Activated naive CD8-positive, alpha-beta T cell treated with anti-CD3 and anti-CD28 coated beads, Interleukin-2, amount 50 U/mL, for 24 hours (primary cell): ENCODE measurements at regions not wholly inside any gene's neighbourhood (a gene's known extent, or its start where the extent isn't known, plus 50 kb on each side); places are given as distances from the start of the nearest gene placed in this dataset.

Source experiments
- ATAC-seq: fragments of 150-1000 bp; cut with Tn5 transposase; one replicate; pipeline ENCODE4 v1.10.0; 2021
- DNase-seq: peaks from one replicate; pipeline ENCODE4 v3.0.0; 2021
- H3K27ac Mint-ChIP-seq: one replicate; pipeline ENCODE4 v1.8.0; 2021; ENCODE audit warnings: mild to moderate bottlenecking, mixed read lengths
- H3K27me3 Mint-ChIP-seq: one replicate; pipeline ENCODE4 v1.8.0; 2021; ENCODE audit warnings: mixed read lengths
- H3K36me3 Mint-ChIP-seq: one replicate; pipeline ENCODE4 v1.8.0; 2021; ENCODE audit warnings: low read depth, mixed read lengths
- H3K4me1 Mint-ChIP-seq: one replicate; pipeline ENCODE4 v1.8.0; 2021; ENCODE audit warnings: mixed read lengths
- H3K4me3 Mint-ChIP-seq: one replicate; pipeline ENCODE4 v1.8.0; 2021; ENCODE audit warnings: mild to moderate bottlenecking, moderate library complexity, mixed read lengths
- H3K9me3 Mint-ChIP-seq: one replicate; pipeline ENCODE4 v1.8.0; 2021; ENCODE audit warnings: mixed read lengths

DNA sequence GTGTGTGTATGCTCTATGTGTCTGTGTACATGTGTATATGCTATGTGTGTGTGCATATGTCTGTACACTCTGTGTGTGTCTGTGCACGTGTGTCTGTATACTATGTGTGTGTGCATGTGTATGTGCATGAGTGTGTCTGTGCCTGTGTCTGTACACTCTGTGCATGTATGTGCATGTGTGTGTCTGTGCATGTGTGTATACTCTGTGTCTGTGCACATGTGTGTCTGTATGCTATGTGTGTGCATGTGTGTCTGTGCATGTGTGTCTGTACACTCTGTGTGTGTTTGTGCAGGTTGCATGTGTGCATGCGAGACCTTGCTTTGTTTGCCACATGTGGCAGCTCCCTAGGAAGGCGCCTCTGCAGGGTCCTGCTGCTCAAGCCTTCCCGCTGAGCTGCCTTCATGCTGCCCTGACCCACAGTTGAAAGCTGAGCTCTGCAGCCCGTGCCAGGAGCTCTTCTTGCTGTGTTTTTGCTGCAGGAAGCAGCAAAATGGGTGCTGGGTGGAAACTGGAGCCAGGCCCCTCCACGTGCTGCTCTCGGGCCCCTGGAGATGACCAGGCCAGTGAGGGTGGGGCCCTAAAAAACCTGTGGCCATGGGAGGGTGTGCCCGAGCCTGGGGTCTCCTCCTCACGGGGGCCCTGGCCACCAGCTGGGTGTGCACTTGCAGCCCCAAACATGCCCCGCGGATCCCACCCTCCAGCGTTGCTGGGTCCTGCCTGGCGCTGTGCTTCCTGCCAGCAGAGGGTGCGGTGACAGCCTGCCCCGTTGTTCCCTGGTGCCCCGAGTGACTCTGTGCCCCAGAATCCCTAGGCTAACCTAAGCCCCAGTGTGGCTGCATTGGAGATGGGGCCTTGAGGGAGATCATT, 109.1 kb downstream of the DACT2 start:
- Mint-ChIP-seq H3K27ac (no peak overlapping the region), H3K4me1 (no peaks in the 10 kb centered on the region), H3K4me3 (no peak overlapping the region), H3K27me3 (peaks cover 1% of the 10 kb centered on the region), H3K9me3 (no peaks in the 10 kb centered on the region), H3K36me3 (no peaks in the 10 kb centered on the region)
- no peak for ATAC-seq
- no peak for DNase-seq

DNA sequence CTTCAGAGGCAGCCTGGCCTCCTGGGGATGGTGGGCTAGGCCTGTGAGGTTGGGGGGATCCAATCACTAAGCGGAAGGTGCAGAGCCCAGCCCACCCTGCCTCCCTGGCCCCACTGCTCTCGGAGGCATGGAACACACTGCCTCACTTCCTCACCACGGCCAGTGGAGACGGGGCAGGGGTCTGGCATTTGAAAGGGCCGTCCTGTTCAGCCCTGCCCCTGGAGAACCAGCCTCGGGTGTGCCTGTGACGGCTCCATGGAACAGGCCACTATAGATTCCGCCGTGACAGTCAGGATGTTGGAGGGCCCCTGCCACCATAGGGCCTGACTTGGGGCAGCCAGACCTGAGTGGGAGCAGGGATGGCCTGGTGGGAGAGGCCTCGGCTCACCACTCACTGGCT, 110.2 kb downstream of the DACT2 start:
- no peak overlapping the region for H3K27ac Mint-ChIP-seq

DNA sequence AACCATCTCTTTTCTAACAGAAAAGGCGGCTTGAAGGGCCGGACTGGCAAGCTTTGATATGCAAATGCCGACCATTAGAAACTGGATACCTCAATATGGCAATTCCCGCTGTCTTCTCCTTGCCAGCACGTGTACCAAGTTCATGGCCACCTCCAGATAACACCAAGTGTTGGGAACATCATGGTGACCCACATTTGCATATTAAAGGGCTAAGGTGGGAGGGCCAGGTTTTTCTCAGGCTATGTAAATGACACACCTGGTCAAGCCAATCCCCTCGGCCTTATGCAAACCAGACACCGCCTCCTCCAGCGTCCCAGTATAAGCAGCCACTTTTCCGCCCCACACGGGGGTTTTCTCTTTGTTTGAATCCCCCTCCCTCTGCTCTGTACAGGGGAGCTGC, 110.7 kb downstream of the DACT2 start:
- ATAC-seq (no peak), DNase-seq (no peak)
- H3K36me3 Mint-ChIP-seq = no peaks in the 10 kb centered on the region
- no peak overlapping the region for H3K4me3 Mint-ChIP-seq
- no peaks in the 10 kb centered on the region for H3K4me1 Mint-ChIP-seq
- no peak overlapping the region for H3K27ac Mint-ChIP-seq
- no peaks in the 10 kb centered on the region for H3K9me3 Mint-ChIP-seq
- H3K27me3 Mint-ChIP-seq = no peaks in the 10 kb centered on the region

More for the DNA sequence above, 110.2 kb downstream of the DACT2 start:
- H3K36me3 Mint-ChIP-seq = no peaks in the 10 kb centered on the region
- no peaks in the 10 kb centered on the region for H3K27me3 Mint-ChIP-seq
- DNase-seq (no peak), ATAC-seq (no peak)
- H3K4me3 Mint-ChIP-seq = no peak overlapping the region
- no peaks in the 10 kb centered on the region for H3K4me1 Mint-ChIP-seq
- H3K9me3 Mint-ChIP-seq = no peaks in the 10 kb centered on the region

DNA sequence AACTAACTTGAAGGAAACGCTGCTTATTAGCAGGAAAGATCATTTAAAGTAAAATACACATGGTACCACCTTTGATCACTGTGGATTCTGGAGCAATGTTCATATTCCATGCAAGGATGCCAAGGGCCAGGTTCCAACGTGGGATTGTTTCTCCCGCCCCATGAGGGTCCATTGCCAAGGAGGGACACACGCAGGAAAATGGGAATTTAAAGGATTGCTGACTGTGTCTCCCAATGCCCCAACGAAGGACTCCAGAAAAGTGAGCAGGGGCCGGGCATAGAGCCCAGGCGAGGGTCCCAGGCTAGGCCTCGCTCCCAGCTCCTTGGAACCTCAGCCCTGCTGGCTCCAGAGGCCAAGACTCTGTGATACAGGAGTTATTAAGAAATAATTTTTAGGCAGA, 111.2 kb downstream of the DACT2 start:
- no peak overlapping the region for H3K4me3 Mint-ChIP-seq
- no peak for DNase-seq
- no peaks in the 10 kb centered on the region for H3K27me3 Mint-ChIP-seq
- H3K27ac Mint-ChIP-seq = no peak overlapping the region
- H3K4me1 Mint-ChIP-seq = no peaks in the 10 kb centered on the region
- no peak for ATAC-seq
- H3K36me3 Mint-ChIP-seq = no peaks in the 10 kb centered on the region
- H3K9me3 Mint-ChIP-seq = no peaks in the 10 kb centered on the region

DNA sequence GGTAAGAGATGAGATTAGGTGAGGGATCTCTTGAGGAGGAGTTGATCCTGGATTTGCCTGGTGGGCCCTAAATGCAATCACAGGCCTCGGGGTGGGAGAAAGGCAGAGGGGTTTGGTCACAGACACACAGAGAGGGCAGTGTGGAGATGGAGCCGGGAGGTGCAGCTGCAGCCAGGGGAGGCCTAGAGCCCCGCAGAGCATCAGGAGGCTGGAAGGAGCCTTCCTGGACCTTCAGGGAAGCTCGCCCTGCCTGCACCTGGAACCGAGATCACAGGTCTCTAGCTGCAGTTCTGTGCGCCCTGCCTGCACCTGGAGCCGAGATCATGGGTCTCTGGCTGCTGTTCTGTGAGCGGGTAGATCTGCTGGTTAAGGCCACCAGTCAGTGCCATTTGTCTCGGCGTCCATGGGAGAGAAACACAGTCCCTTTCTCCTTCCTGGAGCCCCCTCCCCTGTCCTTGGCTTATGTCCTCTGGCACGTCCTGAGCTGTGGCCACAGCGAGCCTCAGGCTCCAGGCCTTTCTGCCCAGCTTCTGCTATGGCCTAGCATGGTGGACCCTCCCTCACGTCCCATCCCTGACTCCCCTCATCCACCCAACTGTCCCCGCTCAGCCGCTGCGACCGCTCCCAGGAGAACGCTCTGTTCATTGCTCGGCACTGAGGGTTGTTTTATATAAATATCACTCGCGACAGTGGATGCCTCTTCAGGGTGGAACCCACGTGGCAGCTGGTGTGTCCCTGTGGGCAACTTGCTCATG, 112.0 kb downstream of the DACT2 start:
- Mint-ChIP-seq H3K27ac (no peak overlapping the region), H3K4me1 (no peaks in the 10 kb centered on the region), H3K27me3 (no peaks in the 10 kb centered on the region), H3K4me3 (no peak overlapping the region), H3K9me3 (no peaks in the 10 kb centered on the region), H3K36me3 (no peaks in the 10 kb centered on the region)
- no peak for ATAC-seq
- no peak for DNase-seq

DNA sequence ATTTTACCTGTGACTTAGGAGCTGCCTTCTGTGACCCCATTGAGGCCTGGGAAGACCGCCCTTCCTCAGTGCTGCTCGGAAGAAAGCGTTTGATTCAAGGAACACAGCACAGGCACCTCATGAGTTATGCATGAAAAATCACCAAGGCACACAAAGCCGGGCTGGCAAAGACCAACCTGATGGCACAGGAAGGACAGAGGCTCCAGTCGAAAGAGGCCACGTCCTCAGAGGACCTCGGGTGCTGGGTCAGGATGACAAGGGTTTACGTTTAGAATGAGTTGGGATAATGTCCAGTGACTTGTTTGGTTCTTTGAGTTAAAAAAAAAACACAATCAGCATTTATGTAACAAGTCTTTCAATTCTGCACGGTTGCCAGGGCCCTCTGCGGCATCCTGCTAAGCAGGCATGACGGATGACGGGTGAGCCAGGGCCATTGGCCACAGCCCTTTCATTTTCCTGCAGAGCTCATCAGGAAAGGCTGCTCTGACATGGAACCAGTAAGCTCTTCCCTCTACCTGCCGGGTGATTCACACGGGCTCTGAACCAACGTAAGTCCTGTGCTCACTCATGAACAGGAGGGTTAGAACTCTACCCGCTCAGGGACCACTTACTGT, 112.8 kb downstream of the DACT2 start:
- Mint-ChIP-seq H3K4me3 (no peak overlapping the region), H3K27me3 (peaks cover 4% of the 10 kb centered on the region), H3K27ac (no peak overlapping the region), H3K4me1 (no peaks in the 10 kb centered on the region), H3K36me3 (no peaks in the 10 kb centered on the region), H3K9me3 (no peaks in the 10 kb centered on the region)
- DNase-seq = no peak
- no peak for ATAC-seq

DNA sequence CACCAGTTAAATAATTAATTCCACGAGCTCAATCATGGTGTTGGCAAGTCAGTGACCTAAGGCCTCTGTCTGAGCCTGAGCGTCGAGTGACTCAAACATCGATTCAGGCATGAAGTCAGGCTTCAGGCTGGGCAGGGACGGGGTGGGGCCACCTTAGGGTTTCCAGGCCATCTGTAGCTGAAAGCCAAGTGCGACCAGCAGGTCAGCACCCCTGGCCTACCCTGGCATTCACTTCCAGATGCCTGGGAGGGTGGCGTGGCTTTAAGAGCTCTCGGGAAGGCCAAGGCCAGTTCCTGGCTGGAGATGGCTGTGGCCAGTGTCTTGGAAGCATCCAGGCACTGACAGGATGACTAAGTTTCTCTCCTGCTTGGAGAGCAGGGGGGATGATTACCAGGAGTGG, 113.4 kb downstream of the DACT2 start:
- no peaks in the 10 kb centered on the region for H3K36me3 Mint-ChIP-seq
- no peak overlapping the region for H3K27ac Mint-ChIP-seq
- ATAC-seq (no peak), DNase-seq (no peak)
- no peaks in the 10 kb centered on the region for H3K4me1 Mint-ChIP-seq
- no peak overlapping the region for H3K4me3 Mint-ChIP-seq
- H3K9me3 Mint-ChIP-seq = no peaks in the 10 kb centered on the region
- peaks cover 4% of the 10 kb centered on the region for H3K27me3 Mint-ChIP-seq

DNA sequence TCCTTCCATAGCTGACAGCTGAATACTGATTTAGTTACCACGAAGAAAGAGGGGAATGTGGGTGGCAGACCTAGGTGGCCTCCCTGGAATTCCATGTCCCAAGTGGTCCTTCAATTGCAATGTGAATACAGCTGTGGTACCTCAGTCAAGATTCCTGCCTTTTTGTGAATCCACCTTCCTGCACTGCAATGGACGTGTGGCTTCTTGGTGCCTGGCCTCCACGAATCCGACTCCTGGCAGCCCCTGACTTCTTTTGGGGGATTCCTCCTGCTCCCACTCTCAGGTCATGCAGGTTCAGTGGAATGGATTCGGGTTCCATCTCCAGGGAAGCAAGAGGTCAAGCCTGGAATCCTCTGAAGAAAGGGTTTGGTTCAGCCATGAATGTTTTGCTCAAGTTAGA, 117.8 kb downstream of the DACT2 start:
- Mint-ChIP-seq H3K4me1 (no peaks in the 10 kb centered on the region), H3K36me3 (no peaks in the 10 kb centered on the region), H3K9me3 (no peaks in the 10 kb centered on the region), H3K4me3 (no peak overlapping the region), H3K27ac (no peak overlapping the region), H3K27me3 (peaks cover 4% of the 10 kb centered on the region)
- DNase-seq = no peak
- ATAC-seq = no peak

DNA sequence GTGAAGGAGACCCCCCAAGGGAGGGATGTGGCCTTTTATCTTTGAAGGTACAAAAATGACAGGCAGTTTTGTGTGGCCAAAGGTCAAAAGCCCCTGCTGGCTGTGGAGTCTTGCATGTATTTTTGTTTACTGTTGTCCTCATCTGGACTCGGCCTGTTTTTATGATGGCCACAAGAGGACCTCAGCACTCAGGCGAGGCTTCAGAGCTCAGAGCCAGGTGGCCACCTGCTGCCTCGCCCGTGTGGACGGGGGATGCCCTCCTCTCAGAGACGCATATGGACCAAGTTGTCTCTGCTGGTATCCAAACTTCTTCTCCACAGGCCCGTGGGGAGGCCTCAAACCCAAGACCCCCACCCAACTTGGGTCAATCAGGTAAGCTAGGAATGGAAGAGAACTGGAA, 118.2 kb downstream of the DACT2 start:
- Mint-ChIP-seq H3K36me3 (no peaks in the 10 kb centered on the region), H3K27me3 (peaks cover 4% of the 10 kb centered on the region), H3K9me3 (no peaks in the 10 kb centered on the region), H3K4me1 (no peaks in the 10 kb centered on the region), H3K27ac (no peak overlapping the region), H3K4me3 (no peak overlapping the region)
- no peak for ATAC-seq
- no peak for DNase-seq

DNA sequence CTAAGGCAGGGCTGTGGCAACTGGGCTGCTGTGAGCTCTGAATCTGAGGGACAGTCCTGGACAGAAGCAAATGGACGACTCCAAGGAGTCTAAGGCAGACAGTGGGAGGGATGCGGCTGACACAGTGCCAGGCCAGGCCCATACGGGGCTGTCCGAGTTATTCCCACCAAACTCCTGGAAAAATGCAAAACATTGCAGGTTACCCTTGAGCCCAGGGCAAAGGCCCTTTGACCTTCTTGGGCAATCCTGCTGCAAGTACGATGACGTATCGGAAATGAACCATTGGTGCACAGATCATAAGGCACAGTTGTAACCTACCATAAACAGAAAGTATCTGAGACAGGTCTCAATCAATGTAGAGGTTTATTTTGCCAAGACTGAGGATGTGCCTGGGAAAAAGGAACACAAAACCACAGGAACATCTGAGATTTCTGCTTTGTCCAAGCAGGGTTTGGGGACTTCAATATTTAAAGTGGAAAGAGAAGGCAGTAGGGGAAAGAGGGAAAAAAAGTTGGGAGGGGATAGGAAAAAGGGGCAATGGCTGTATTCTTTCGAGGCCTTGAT, 118.9 kb downstream of the DACT2 start:
- no peaks in the 10 kb centered on the region for H3K36me3 Mint-ChIP-seq
- no peaks in the 10 kb centered on the region for H3K9me3 Mint-ChIP-seq
- ATAC-seq = no peak
- H3K27me3 Mint-ChIP-seq = peaks cover 4% of the 10 kb centered on the region
- H3K4me1 Mint-ChIP-seq = no peaks in the 10 kb centered on the region
- no peak overlapping the region for H3K4me3 Mint-ChIP-seq
- H3K27ac Mint-ChIP-seq = no peak overlapping the region
- no peak for DNase-seq

DNA sequence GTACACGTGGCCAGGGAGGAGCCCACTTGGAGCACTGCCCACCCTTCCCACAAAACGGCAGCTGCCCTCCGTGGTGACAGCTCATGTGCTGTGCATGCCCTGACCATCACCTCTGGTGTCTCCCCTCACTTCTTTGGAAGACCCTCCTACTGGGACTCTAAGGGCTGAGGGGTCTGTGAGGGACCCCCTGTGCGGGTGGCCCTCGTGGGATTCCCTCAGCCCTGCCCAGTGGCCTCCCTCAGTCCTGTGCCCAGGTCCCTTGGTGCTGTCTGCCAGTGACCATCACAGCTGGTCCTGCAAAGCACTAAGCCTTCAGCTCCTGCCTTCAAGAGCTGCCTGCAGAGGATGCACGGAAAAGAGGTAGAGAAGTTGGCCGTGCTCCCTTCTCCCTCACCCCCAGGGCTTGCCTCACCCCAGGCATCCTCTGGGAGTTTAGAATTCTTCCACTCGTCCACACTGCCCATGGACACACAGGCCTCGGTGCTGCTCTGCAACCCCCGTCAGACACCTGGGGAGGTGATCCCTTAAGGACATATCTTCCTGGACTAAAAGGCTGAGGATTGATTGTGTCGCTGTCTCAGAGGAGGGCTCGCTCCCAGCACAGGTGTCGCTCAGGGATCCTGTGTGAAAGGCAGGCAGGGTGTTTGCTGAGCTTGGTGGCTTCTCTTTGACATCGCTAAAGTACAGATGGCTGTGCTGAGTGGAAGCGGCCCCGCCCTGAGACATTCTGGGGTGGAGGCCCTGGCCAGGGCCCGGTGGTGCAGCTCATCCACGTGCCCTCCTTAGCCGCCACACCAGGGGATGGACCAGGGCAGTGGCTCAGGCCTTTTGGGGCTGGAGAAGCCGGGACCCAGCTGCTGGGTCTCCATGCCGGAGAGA, 119.5 kb upstream of the FRMD1 start:
- Mint-ChIP-seq H3K27me3 (peaks cover 6% of the 10 kb centered on the region), H3K27ac (no peak overlapping the region), H3K4me3 (no peak overlapping the region), H3K4me1 (no peaks in the 10 kb centered on the region), H3K9me3 (no peaks in the 10 kb centered on the region), H3K36me3 (no peaks in the 10 kb centered on the region)
- ATAC-seq = no peak
- DNase-seq = no peak

DNA sequence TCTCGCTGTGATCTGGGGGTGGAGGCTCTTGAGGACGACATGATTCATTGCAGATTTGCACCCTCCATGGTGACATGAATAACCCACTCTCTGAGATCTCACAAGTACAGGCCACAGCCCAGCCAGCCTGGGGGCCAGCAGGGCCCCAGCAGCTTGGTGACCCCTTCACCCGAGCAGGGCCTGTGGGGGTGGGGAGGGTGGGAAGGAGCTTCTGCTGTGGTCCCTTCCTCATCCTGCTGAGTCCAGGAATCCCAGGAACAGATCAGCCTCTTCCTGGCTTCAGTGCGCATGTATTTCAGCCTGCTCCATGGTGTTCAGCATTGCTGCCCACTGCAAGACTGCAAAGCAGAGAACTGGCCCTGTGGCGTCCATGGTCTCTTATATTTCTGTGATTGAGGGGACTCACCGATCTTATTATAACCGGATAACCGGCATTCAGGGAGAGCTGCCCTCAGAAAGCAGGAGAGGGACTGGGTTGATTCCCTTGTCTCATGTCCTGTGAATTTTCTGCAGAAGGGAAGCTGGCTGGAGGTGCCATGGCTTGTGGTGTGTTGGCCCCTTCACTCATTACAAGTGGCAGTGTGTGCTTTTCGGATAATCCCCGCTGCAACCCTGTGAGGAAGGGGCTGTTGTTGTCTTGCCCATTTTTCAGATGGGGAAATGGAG, 118.8 kb upstream of the FRMD1 start:
- peaks cover 8% of the 10 kb centered on the region for H3K27me3 Mint-ChIP-seq
- H3K27ac Mint-ChIP-seq = no peak overlapping the region
- H3K4me3 Mint-ChIP-seq = no peak overlapping the region
- no peaks in the 10 kb centered on the region for H3K36me3 Mint-ChIP-seq
- DNase-seq (no peak), ATAC-seq (no peak)
- no peaks in the 10 kb centered on the region for H3K9me3 Mint-ChIP-seq
- no peaks in the 10 kb centered on the region for H3K4me1 Mint-ChIP-seq

DNA sequence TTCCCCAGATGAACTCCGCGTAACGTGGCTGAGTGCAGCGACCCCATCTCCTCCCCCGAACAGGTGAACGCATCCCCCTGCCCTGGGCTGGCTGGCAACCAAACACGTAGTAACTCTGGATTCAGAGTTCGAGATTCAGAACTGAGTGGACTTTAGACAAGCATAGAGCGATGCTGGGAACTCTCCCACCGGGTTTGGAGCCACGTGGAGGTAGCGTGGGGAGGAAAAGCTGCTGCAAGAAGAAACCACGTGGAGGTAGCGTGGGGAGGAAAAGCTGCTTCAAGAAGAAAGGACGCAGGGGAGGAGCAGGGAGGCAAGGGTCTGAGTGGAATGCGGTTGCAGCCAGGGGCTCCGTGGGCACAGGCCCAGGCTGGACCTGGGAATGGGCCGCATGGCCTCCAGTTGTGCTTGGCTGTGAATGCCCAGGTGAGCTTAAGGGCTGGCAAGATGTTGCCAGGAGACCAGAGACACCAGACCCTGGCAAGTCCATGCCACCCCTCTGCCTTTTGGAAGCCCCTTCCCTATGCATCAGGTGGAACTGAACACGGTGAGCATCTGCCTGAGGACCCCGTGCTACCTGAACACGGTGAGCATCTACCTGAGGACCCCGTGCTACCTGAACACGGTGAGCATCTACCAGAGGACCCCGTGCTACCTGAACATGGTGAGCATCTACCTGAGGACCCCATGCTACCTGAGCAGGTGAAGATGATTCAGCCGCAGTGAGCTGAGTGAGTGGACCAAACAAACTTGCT, 118.0 kb upstream of the FRMD1 start:
- DNase-seq = no peak
- H3K4me3 Mint-ChIP-seq = no peak overlapping the region
- ATAC-seq = no peak
- no peak overlapping the region for H3K27ac Mint-ChIP-seq
- H3K27me3 Mint-ChIP-seq = peaks cover 4% of the 10 kb centered on the region
- H3K9me3 Mint-ChIP-seq = no peaks in the 10 kb centered on the region
- H3K36me3 Mint-ChIP-seq = no peaks in the 10 kb centered on the region
- no peaks in the 10 kb centered on the region for H3K4me1 Mint-ChIP-seq
